GM23338 (cell line): ENCODE measurements at regions not wholly inside any gene's neighbourhood (a gene's known extent, or its start where the extent isn't known, plus 50 kb on each side); places are given as distances from the start of the nearest gene placed in this dataset.

ENCODE experiments used
- ATAC-seq: fragments of 200-7000 bp; cut with Tn5 transposase; 3 replicates; pipeline ENCODE4 v1.9.1; 2020
- DNase-seq: peaks from one replicate; pipeline ENCODE4 v3.0.0-alpha.2; 2015; ENCODE audit warnings: low spot score
- H2AFZ ChIP-seq: fragments of 200-600 bp; sonication (generic); 2 replicates; pipeline ENCODE4 v1.8.0; 2016; ENCODE audit warnings: antibody characterized with exemption, mild to moderate bottlenecking, moderate library complexity
- H3F3A ChIP-seq: fragments of 200-600 bp; sonication (generic); replicated peaks from 2 replicates; pipeline ENCODE4 v1.8.0; 2017; ENCODE audit warnings: antibody characterized with exemption, mixed run types, low read depth
- H3K27ac ChIP-seq: fragments of 200-600 bp; sonication (generic); 2 replicates; pipeline ENCODE4 v1.6.1; 2016; ENCODE audit warnings: low read depth
- H3K27me3 ChIP-seq: fragments of 200-600 bp; sonication (generic); 2 replicates; pipeline ENCODE4 v1.8.0; 2016; ENCODE audit warnings: mild to moderate bottlenecking, mixed run types, moderate library complexity; ENCODE audit not compliant: insufficient read depth
- H3K36me3 ChIP-seq: fragments of 200-600 bp; sonication (generic); 2 replicates; pipeline ENCODE4 v1.8.0; 2016; ENCODE audit warnings: mild to moderate bottlenecking; ENCODE audit not compliant: insufficient read depth
- H3K4me1 ChIP-seq: fragments of 200-600 bp; sonication (generic); 2 replicates; pipeline ENCODE4 v1.8.0; 2016; ENCODE audit warnings: mild to moderate bottlenecking, moderate library complexity; ENCODE audit not compliant: insufficient read depth
- H3K4me2 ChIP-seq: fragments of 200-600 bp; sonication (generic); 2 replicates; pipeline ENCODE4 v1.7.1; 2017; ENCODE audit warnings: mixed run types
- H3K4me3 ChIP-seq: fragments of 200-600 bp; sonication (generic); 2 replicates; pipeline ENCODE4 v1.6.1; 2016; ENCODE audit warnings: mixed run types
- H3K79me2 ChIP-seq: fragments of 200-600 bp; sonication (generic); replicated peaks from 2 replicates; pipeline ENCODE4 v1.8.0; 2017; ENCODE audit warnings: mild to moderate bottlenecking; ENCODE audit not compliant: insufficient read depth
- H3K9me2 ChIP-seq: fragments of 200-600 bp; sonication (generic); 2 replicates; pipeline ENCODE4 v1.8.0; 2017; ENCODE audit not compliant: insufficient read depth
- H4K20me1 ChIP-seq: fragments of 200-600 bp; sonication (generic); replicated peaks from 2 replicates; pipeline ENCODE4 v1.8.0; 2017; ENCODE audit warnings: mild to moderate bottlenecking; ENCODE audit not compliant: insufficient read depth
- H3K27ac Mint-ChIP-seq: 2 replicates; pipeline ENCODE4 v1.8.0; 2020; ENCODE audit warnings: inconsistent platforms, mild to moderate bottlenecking, moderate library complexity, mixed read lengths
- H3K27me3 Mint-ChIP-seq: 3 replicates; pipeline ENCODE4 v1.8.0; 2022; ENCODE audit warnings: low read depth, mild to moderate bottlenecking, moderate library complexity, mixed read lengths, inconsistent platforms; ENCODE audit not compliant: insufficient read depth, poor library complexity
- H3K36me3 Mint-ChIP-seq: 3 replicates; pipeline ENCODE4 v1.8.0; 2021; ENCODE audit warnings: low read depth, mild to moderate bottlenecking, inconsistent platforms, moderate library complexity, mixed read lengths
- H3K4me1 Mint-ChIP-seq: 3 replicates; pipeline ENCODE4 v1.8.0; 2020; ENCODE audit warnings: mild to moderate bottlenecking, inconsistent platforms, mixed read lengths
- H3K4me3 Mint-ChIP-seq: 3 replicates; pipeline ENCODE4 v1.8.0; 2021; ENCODE audit warnings: moderate library complexity, mild to moderate bottlenecking, inconsistent platforms, mixed read lengths
- H3K9me3 Mint-ChIP-seq: 3 replicates; pipeline ENCODE4 v1.8.0; 2020; ENCODE audit warnings: moderate library complexity, mild to moderate bottlenecking, inconsistent platforms, mixed read lengths
- CREB1 ChIP-seq: fragments of 250-450 bp; sonication (Bioruptor Pico); IDR thresholded peaks from 2 replicates; pipeline ENCODE4 v1.5.0; 2020; ENCODE audit warnings: low read depth, mild to moderate bottlenecking, moderate library complexity
- CTCF ChIP-seq, 2 experiments: fragments of 200-600 bp in 1 of 2; sonication (generic) in 1 of 2; conservative IDR thresholded peaks; 2 replicates each; pipeline versions ENCODE4 v1.5.1 to v1.6.1; 2016 to 2017; ENCODE audit warnings: antibody characterized with exemption in 2 of 2, low read depth in 2 of 2, mild to moderate bottlenecking in 2 of 2, moderate library complexity in 1 of 2
- EZH2phosphoT487 ChIP-seq: fragments of 200-600 bp; sonication (generic); IDR thresholded peaks from one replicate; pipeline ENCODE4 v1.8.1; 2018; ENCODE audit warnings: antibody characterized with exemption; ENCODE audit not compliant: unreplicated experiment
- JUNB ChIP-seq: IDR thresholded peaks from one replicate; pipeline ENCODE4 v1.6.1; 2016; ENCODE audit warnings: antibody characterized with exemption; ENCODE audit not compliant: unreplicated experiment
- POLR2AphosphoS5 ChIP-seq: IDR thresholded peaks from 2 replicates; pipeline ENCODE4 v1.6.1; 2016; ENCODE audit warnings: antibody characterized with exemption, low read depth
- REST ChIP-seq: IDR thresholded peaks from one replicate; pipeline ENCODE4 v1.6.1; 2018; ENCODE audit warnings: antibody characterized with exemption; ENCODE audit not compliant: unreplicated experiment
- STAT1 ChIP-seq: IDR thresholded peaks from one replicate; pipeline ENCODE4 v1.6.1; 2016; ENCODE audit warnings: antibody characterized with exemption; ENCODE audit not compliant: unreplicated experiment
- ZNF114 ChIP-seq: fragments of 250-450 bp; sonication (Bioruptor Pico); IDR thresholded peaks from 2 replicates; pipeline ENCODE4 v1.5.0; 2020; ENCODE audit warnings: mild to moderate bottlenecking, moderate library complexity
- ZNF331 ChIP-seq: fragments of 250-450 bp; sonication (Bioruptor Pico); IDR thresholded peaks from 2 replicates; pipeline ENCODE4 v1.5.0; 2020; ENCODE audit warnings: low read depth, mild to moderate bottlenecking, moderate library complexity
- TF ChIP-seq, protein P1 (sequence below): IDR thresholded peaks from 2 replicates; pipeline ENCODE4 v1.6.1; 2016; ENCODE audit warnings: antibody characterized with exemption

DNA sequence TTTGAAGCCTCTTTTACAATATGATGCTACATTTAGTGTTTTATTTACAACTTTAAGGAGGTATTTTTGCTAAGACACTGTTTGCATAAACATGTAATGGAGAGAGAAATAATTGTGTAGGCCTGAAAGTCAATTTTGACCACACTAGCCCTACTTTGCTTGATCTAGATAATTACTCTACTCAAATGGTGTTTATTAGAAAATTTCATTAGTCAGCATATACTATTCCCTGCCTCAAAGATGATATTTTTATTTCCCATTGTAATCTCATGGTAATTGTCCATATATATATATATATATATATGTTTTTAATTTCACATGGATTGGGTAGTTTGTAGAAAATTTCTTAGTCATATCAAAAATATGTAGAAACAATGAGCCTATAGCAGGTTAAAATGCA is 632.2 kb downstream of the SATB2 start (continued):
- TF ChIP-seq CREB1 (CRISPR knock-in tag) (no peak), CTCF (conservative IDR thresholded peaks at IDR 0.05; ENCODE audit: low read depth in 2 of 2) (no peak)

DNA sequence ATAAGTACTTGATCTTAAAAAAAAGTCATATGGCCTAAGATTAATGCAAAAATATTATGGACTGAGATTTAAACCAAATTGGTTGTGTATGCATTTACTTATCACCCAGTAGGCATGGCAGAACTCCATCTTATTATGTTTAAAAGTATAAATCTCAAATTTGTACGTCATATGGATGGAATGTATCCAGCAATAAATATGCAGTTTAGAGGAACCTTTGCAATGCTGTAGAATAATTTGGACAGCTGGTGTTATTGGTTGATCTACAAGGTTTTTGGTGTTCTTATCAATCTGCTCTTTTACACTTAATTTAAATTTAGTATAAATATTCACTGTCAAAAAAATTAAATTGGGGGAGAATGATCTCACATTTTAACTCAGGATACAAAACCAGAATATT is 640.2 kb downstream of the SATB2 start:
- H3K9me3 Mint-ChIP-seq: no peaks in the 10 kb centered on the region; the same call in 2 of the 3 replicates
- DNase-seq: no peak
- no peaks in the 10 kb centered on the region for H3K36me3 Mint-ChIP-seq
- no peak overlapping the region for H3K4me3 Mint-ChIP-seq
- Histone ChIP-seq H3K4me1 (no peaks in the 10 kb centered on the region), H3K9me2 (peaks cover under 1% of the 10 kb centered on the region; the same call in 1 of the 2 replicates), H3K27me3 (no peaks in the 10 kb centered on the region), H2AFZ (no peak overlapping the region), H3K27ac (no peak overlapping the region), H3K36me3 (no peaks in the 10 kb centered on the region), H4K20me1 (no peaks in the 10 kb centered on the region), H3K4me3 (no peak overlapping the region), H3F3A (no peaks in the 10 kb centered on the region), H3K4me2 (no peak overlapping the region), H3K79me2 (no peaks in the 10 kb centered on the region)
- TF ChIP-seq ZNF331 (CRISPR knock-in tag): no peak
- TF ChIP-seq STAT1: no peak
- TF ChIP-seq POLR2AphosphoS5: no peak
- no peak for TF ChIP-seq JUNB
- no peak for TF ChIP-seq REST
- H3K27me3 Mint-ChIP-seq: no peaks in the 10 kb centered on the region
- H3K27ac Mint-ChIP-seq: no peak overlapping the region
- H3K4me1 Mint-ChIP-seq: no peaks in the 10 kb centered on the region
- ATAC-seq: no peak

GRCh38 chr2:198815626-198816025 is 642.1 kb downstream of the SATB2 start:
- H3K9me2 ChIP-seq: no peaks in the 10 kb centered on the region
- Mint-ChIP-seq H3K27me3 (no peaks in the 10 kb centered on the region), H3K36me3 (no peaks in the 10 kb centered on the region), H3K27ac (no peak overlapping the region), H3K9me3 (no peaks in the 10 kb centered on the region), H3K4me3 (no peak overlapping the region), H3K4me1 (no peaks in the 10 kb centered on the region)
- H3K4me1 ChIP-seq: no peaks in the 10 kb centered on the region
- no peak for ATAC-seq
- H4K20me1 ChIP-seq: no peaks in the 10 kb centered on the region
- no peaks in the 10 kb centered on the region for H3K79me2 ChIP-seq
- no peak overlapping the region for H2AFZ ChIP-seq
- TF ChIP-seq JUNB: no peak
- TF ChIP-seq, protein P1, sequence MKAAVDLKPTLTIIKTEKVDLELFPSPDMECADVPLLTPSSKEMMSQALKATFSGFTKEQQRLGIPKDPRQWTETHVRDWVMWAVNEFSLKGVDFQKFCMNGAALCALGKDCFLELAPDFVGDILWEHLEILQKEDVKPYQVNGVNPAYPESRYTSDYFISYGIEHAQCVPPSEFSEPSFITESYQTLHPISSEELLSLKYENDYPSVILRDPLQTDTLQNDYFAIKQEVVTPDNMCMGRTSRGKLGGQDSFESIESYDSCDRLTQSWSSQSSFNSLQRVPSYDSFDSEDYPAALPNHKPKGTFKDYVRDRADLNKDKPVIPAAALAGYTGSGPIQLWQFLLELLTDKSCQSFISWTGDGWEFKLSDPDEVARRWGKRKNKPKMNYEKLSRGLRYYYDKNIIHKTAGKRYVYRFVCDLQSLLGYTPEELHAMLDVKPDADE: no peak
- no peak for TF ChIP-seq ZNF114 (CRISPR knock-in tag)
- no peak for TF ChIP-seq ZNF331 (CRISPR knock-in tag)
- TF ChIP-seq CREB1 (CRISPR knock-in tag): no peak
- no peak for TF ChIP-seq EZH2phosphoT487
- no peak for TF ChIP-seq REST
- TF ChIP-seq POLR2AphosphoS5: no peak
- H3K27ac ChIP-seq: no peak overlapping the region
- DNase-seq: no peak
- H3K4me2 ChIP-seq: no peak overlapping the region
- no peak overlapping the region for H3K4me3 ChIP-seq
- H3K27me3 ChIP-seq: no peaks in the 10 kb centered on the region
- H3K36me3 ChIP-seq: no peaks in the 10 kb centered on the region
- H3F3A ChIP-seq: no peaks in the 10 kb centered on the region
